Dedifferentiated amniotic fluid mesenchymal stem cell (primary cell): ENCODE measurements at regions not wholly inside any gene's neighbourhood (a gene's known extent, or its start where the extent isn't known, plus 50 kb on each side); places are given as distances from the start of the nearest gene placed in this dataset.

ENCODE experiments used
- DNase-seq: peaks from one replicate; pipeline ENCODE4 v3.0.0-alpha.2; 2016; ENCODE audit errors: extremely low spot score

DNA sequence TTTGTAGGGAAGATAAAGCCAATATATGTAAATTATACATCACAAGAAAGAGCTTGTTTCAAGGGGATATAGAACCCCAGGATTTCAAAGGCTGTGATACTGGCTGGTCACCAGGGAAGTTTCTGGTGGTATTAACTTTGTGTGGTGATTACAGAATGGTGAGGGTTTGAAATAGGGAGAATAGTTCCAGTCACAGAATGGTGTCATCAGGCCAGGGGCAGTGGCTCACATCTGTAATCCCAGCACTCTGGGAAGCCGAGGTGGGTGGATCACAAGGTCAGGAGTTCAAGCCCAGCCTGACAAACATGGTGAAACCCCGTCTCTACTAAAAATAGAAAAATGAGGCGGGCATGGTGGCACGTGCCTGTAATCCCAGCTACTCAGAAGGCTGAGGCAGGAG is 183.8 kb upstream of the XYLT1 start:
- no peak for DNase-seq

DNA sequence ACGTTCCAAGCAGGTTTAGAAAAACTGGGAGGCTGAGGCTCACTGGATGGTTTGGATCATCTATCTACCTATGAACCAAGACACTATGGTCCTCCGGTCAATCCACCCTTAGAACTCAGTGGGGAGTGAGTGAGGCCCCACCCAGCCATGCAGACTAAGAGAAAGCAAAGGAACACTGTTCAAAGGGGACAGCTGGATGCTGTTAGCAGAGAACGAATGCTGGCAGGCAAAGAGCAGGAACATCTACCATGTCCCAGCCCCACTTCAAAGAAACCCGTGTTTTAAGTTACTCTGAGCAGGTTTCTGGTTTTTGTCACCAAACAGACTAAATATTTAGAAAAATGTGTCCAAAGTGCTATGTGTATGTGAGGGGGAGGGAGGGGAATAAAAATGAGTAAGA is 183.4 kb upstream of the XYLT1 start:
- no peak for DNase-seq

DNA sequence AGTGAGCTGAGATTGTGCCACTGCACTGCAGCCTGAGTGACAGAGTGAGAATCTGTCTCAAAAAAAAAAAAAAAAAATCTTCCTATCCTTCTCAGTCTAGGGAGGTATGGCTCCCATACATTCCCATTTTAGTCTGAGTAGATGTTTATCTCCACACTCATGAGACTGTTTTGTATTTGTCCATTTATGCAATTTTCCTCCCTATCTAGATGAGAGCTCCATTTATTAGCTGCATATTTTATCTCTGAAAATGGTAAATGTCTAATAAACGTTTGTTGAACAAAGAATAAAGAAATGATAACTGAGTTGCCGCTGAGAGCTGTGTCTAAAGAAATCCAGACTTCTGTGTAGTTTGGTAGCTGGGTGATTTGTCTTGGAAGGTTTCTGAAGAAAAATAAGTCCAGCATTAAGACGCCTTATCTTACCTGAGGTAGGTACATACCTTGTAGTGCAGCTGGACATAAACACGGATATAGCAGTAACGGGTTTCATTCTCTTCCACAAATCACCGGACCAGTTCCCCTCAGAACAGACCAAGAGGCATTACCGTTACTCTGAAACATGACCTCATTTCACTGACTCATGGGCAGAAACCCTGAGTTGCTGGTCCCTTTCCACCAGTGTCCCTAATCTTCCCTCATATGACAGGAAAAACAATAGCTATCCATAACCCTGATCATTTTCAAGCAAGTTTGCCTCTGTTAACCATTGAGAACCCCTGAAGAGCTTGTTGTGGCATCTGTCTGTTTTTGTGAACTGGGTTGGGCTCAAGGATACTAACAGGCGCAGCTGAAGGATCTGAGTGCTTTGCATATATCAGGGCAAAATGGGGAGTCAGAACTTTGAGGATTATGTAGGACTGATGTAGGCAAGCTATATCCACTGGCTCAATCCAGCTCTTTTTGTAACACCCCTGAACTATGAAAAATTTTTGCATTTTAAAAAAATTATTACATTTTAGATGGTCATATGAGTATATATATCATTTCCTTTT is 177.4 kb upstream of the XYLT1 start:
- no peak for DNase-seq

DNA sequence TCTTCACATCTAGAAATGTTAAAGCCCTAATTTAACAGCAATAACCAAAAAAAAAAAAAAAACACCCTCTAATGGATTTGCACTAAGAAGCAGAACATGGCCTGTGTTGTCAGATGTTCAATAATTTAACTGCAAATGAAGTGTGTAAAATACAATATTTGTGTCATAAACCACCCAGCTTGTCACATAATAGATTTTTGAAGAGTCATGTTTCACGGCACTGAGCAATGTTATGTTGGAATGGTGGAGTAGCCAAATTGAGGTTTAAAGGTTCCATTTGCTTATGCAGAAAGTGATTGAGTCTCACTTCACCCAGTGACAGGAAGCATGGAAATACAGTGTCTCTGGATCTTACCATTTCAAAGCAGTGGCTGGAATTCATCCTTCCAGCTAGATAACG is 173.2 kb upstream of the XYLT1 start:
- no peak for DNase-seq

DNA sequence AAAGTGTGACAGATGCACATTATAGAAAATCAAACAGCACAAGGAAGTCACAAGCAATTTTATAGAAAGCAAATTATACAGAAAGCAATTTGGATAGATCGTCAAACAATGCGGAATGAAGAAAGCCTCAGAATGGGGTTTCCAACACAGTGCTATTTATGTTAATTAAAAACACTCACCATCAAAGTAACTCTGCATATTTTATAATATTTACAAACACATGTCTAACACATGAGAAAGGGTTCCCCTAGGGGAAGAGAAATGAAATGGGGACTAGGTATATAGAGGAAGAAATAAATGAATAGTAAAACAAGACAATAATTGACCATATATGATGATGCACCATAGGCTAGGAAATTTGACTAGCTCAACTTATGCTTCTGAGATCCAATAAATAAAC is 171.2 kb upstream of the XYLT1 start:
- no peak for DNase-seq

- no peak for DNase-seq
These were observed 167.4 kb upstream of the XYLT1 start for GRCh38 chr16:17638134-17638533.

- no peak for DNase-seq
These were observed 164.4 kb upstream of the XYLT1 start for GRCh38 chr16:17635183-17635582.

DNA sequence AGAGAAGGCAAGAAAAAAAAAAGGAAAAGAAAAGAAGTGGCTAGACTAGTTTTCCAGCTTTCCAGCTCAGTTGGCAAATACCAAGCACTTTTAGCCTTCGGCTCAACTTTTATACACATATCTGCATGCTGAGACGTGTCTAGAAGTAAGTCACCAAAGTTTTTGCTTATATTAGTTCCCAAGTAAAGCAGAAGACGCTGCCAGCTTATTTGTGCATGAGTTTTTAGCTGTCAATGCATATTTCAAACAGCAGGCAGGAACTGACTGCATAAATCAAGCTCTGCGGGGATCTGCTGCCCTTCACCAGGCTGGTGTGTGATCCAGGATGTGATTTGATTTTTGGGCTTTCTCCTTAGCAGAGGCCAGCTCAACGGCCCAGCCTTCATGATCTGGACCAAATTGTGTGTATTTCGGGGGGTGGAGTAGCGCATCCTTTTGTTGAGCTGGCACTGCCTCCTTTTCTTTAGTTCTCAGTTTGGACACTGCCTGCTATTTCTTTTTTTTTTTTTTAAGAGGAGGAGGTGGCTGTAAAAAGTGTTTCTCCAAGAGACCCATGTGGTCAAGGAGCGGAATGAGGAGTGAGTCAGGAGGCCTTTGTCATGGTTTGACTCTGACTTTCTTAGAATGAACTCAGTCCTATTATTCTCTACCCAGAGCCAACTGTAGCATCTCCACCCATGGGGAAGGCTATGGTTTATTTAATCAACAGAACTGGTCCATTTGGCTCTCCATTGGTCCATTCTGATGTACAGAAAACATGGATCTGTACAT is 162.6 kb upstream of the XYLT1 start:
- no peak for DNase-seq

DNA sequence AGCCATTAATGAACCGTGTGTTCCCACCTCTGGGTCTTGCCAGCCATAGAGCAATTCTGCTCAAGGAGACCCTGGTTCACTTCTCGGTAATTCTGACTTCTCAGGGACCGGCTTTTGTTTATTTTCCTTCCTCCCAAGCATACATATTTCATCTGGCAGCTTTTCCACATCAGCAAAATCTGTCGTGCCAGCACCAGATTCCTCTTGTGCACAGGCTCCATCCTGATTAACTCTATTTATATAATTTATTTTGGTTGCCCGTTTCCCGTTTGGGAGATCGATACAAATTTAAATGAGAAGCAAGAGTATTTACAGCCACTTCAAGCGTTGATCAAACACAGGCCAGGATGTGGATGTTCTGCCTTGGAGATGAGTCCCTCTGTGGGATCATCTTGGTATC is 161.9 kb upstream of the XYLT1 start:
- DNase-seq, result no peak

DNA sequence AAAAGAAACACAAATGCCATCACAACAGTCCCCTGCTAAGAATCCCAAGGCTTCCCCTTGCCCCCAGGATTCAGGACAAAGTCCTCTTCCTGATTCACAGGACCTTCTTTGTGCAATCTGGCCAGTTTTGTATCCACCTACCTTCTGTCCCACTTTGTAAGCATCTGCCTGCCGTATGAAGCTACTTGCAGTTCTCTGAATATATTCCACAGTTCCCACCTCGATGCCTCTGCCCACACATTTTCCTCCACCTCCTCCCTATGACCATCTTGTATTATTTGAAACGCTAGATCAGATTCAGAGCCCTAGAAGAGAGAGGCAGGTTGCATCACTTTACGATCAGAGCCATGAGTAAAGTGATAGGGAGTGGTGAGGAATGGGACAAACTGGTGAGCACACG is 159.2 kb upstream of the XYLT1 start:
- no peak for DNase-seq

- no peak for DNase-seq
These were observed 158.2 kb upstream of the XYLT1 start for GRCh38 chr16:17628983-17629382.

DNA sequence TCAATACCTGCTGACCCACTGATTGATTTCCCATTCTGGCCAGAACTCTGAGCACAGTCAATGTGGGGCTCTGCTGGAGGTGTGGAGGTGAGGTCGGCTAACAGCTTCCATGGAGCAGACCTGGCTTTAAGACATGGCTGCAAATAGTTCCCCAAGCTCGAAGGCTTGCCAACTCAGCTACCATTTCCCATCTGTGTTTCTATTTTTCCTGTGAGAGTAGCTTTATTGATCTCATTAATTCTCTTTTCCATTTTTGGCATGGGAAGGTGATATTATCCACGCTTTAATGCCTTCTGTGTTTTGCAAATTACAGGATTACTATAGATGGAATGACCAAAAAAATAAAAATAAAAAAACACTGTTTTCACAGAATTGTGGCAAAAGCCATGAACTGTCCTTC is 151.6 kb upstream of the XYLT1 start:
- DNase-seq, result no peak

DNA sequence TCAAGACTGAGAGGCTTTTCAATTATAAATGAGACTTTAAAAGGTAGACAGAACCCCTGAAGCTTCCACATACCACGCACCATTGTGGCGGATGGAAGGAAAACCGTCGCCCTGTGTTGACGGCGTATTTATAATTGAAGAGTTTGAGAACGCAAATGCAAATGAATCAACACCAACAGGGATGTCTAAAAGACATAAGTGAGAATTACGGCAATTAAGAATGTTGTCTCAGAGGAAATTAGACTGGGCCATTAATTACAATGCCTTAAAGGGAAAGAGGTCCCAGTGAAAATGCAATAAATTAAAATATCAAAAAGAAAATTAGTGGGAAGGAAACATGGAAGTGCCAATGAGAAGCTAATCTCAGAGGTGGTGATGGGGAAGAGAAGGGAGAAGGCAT is 148.5 kb upstream of the XYLT1 start:
- DNase-seq, result no peak

DNA sequence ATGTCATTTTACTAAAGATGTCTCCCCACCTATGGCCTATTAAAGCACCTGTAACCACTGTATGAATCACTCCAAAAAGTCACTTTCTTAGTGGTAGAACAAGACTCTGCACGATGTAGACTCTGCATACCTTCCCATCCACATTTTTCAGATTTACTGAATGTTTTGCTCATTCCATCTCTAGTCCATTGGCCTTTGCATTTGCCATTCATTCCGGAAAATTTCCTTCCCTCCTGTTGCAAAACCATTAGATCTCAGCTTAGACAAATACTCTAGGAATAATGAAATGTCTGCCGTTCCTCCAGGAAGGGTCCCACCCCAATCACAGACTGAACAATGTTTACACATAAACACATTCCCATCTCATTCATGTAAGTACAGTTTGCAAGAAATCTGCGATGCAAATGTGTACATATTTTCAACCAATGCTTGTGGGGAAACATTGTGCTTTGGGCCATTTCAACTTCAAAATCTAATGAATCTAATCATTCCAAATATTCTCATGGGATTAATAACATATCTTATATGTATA is 146.3 kb upstream of the XYLT1 start:
- no peak for DNase-seq

GRCh38 chr16:17612336-17612735 is 141.6 kb upstream of the XYLT1 start:
- DNase-seq, result no peak

DNA sequence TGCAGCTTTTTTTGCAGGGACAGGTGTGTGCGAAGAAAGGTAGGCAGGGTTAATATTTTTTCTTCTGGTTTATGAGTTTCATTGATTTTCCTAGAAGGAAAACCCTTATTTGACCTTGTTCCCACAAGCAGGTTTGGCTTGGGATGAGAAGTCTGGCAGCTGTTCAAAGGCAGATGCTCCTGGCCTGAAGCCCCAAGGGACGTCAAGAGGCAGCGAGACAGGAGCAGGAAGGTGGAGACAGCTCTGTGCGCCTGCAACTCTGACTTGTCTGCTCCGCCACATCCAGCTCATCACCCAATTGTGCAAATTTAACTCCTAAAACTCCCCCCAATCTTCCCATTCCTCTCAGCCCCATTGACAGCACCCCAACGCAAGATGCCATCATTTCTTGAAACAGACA is 136.8 kb upstream of the XYLT1 start:
- no peak for DNase-seq

DNA sequence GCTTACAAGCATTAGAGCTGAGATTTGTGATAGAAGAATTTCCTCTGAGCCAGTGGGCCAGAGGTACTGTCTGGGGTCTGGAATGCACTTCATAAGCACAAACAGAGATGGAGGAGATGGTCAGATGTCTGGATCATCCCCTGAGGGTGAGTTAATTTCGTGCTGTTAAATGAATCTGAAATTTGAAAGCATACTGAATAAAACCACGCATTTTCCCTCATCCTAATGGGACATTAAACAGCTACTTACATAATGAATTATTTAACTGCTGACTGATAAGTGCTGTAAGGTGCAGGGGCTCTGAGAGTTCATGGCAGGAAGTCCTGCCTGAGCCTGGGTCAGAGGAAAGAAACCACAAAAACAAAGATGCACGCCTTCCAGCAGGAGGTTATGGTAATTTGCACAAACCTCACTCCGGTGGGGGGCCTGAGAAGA is 136.3 kb upstream of the XYLT1 start:
- DNase-seq, result no peak

DNA sequence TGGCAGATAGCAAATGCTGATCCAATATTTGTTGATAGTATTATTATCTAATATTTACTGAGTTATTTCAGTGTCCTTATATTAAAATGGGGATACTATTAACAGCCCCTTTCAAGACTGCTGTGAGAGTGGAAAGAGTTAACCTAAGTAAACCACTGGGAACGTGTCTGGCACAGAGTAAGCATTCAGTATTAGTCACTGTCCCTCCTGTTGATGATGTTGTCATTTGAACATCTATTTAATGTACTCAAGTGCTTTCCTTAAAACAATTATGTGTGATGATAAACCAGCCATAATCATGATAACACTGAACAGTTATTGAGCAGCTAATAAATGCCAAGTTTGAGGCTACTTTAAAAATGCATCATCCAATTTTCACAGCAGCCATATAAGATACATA is 135.7 kb upstream of the XYLT1 start:
- DNase-seq, result no peak

GRCh38 chr16:17605784-17606183 is 135.0 kb upstream of the XYLT1 start:
- DNase-seq, result no peak

GRCh38 chr16:17603626-17604025 is 132.9 kb upstream of the XYLT1 start:
- DNase-seq, result no peak

GRCh38 chr16:17602678-17603077 is 131.9 kb upstream of the XYLT1 start:
- no peak for DNase-seq

- DNase-seq, result no peak
These were observed 128.2 kb upstream of the XYLT1 start for GRCh38 chr16:17598968-17599367.
